ENCODE measurements at regions not wholly inside any gene's neighbourhood (a gene's known extent, or its start where the extent isn't known, plus 50 kb on each side); places are given as distances from the start of the nearest gene placed in this dataset.

GRCh38 chr9:24189986-24190385, 355.7 kb downstream of the IZUMO3 start:
- no peak for TF ChIP-seq CTCF (IDR thresholded peaks at IDR 0.05)
- no peak for TF ChIP-seq EP300 (IDR thresholded peaks at IDR 0.05)

All from stomach (tissue), 4 donors.